Epithelial cell of esophagus (primary cell): ENCODE measurements at regions not wholly inside any gene's neighbourhood (a gene's known extent, or its start where the extent isn't known, plus 50 kb on each side); places are given as distances from the start of the nearest gene placed in this dataset.
A peak's percentile ranks its signal among the peaks of the same experiment; 100 is the strongest.

Source experiments
- DNase-seq: peaks from one replicate; pipeline ENCODE4 v3.0.0; 2010; ENCODE audit warnings: low read depth
- H3K4me3 ChIP-seq: 2 replicates; pipeline ENCODE4 v1.5.1; 2011; ENCODE audit warnings: mild to moderate bottlenecking, low read length, control low read depth
- TF ChIP-seq, protein P1 (sequence below): IDR thresholded peaks from 2 replicates; pipeline ENCODE4 v1.5.1; 2011; ENCODE audit warnings: low read depth, mild to moderate bottlenecking, low read length, control low read depth, inconsistent platforms; ENCODE audit not compliant: insufficient read depth; ENCODE audit errors: missing control alignments

- no peak for DNase-seq
- H3K4me3 ChIP-seq: no peak overlapping the region
- TF ChIP-seq, protein P1, sequence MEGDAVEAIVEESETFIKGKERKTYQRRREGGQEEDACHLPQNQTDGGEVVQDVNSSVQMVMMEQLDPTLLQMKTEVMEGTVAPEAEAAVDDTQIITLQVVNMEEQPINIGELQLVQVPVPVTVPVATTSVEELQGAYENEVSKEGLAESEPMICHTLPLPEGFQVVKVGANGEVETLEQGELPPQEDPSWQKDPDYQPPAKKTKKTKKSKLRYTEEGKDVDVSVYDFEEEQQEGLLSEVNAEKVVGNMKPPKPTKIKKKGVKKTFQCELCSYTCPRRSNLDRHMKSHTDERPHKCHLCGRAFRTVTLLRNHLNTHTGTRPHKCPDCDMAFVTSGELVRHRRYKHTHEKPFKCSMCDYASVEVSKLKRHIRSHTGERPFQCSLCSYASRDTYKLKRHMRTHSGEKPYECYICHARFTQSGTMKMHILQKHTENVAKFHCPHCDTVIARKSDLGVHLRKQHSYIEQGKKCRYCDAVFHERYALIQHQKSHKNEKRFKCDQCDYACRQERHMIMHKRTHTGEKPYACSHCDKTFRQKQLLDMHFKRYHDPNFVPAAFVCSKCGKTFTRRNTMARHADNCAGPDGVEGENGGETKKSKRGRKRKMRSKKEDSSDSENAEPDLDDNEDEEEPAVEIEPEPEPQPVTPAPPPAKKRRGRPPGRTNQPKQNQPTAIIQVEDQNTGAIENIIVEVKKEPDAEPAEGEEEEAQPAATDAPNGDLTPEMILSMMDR: no peak
These were observed 125.8 kb upstream of the C1QTNF9B start for GRCh38 chr13:24023073-24023472.

GRCh38 chr13:24027494-24027893 is 130.2 kb upstream of the C1QTNF9B start:
- H3K4me3 ChIP-seq: no peak overlapping the region
- DNase-seq: no peak
- TF ChIP-seq, protein P1: no peak

- TF ChIP-seq, protein P1: no peak
- no peak for DNase-seq
- no peak overlapping the region for H3K4me3 ChIP-seq
These were observed 128.3 kb upstream of the SPATA13 start for GRCh38 chr13:24032252-24032651.

- H3K4me3 ChIP-seq: no peak overlapping the region
- DNase-seq: no peak
- TF ChIP-seq, protein P1: no peak
These were observed 127.8 kb upstream of the SPATA13 start for GRCh38 chr13:24032674-24033073.

DNA sequence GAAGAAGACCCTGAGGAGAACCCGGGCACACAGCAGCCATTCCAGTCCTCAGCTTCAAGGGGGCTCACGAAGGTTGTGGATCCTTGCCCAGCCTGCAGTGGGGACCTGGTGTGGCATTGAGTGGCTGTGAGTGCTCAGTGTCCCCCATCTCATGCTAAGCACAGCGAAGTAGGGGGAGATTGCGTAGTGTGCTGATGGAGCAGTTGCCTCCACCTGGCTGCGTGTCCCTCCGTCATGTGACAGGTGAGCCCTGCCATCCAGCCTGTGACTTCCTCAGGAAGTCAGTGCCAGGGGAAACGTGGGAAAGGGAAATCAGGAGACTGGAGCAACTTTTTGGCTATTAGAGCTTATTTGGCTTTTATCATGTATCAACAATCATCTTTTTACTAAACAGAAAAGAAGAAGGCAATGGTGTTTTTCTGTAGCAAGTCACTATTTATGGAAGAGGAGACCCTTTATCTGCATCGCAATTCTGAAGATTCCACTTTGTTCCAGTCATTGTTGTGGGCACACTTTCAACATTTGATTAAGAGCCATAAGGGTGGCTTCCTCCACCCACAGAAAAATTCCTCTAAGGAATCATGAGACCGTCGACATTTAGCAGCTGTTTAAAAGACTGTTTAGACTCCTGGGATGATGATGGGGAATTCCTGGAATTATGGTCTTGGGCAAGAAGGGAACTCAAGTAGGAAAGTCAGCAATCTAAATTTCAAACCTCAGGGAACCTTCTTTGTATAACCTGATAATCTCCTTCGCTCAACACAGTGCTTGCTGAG is 126.8 kb upstream of the SPATA13 start:
- TF ChIP-seq, protein P1: no peak
- no peak overlapping the region for H3K4me3 ChIP-seq
- DNase-seq: no peak

- peak; percentile 53 for DNase-seq
- H3K4me3 ChIP-seq: no peak overlapping the region
- TF ChIP-seq, protein P1: no peak
These were observed 125.1 kb upstream of the SPATA13 start for GRCh38 chr13:24035411-24035810.

DNA sequence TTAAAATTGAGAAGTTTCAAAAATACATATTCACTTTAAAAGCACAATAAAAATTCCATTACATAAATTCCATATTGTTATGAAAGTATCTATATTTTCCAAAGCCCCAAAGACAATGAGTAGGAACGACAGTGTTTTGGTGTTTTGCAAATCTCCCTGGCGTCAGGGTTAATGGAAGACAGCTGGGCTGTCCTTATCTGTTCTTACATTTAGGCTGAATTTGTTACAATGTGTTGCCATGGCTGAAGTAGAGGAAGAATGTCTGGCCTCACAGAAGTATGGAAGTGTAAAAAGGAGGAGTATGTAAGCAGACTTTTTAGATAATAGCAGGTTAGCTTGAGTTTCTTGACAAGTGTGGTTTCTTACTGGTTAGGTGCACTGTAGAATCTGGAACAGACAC is 124.4 kb upstream of the SPATA13 start:
- TF ChIP-seq, protein P1: no peak
- no peak overlapping the region for H3K4me3 ChIP-seq
- no peak for DNase-seq
